Stimulated activated CD4-positive, alpha-beta T cell treated with anti-CD3 and anti-CD28 coated beads, Interleukin-15, amount 100 ng/mL, for 1 hour (primary cell): ENCODE measurements at regions not wholly inside any gene's neighbourhood (a gene's known extent, or its start where the extent isn't known, plus 50 kb on each side); places are given as distances from the start of the nearest gene placed in this dataset.
"Not testable (repeated sequence)": the region's sequence is repeated elsewhere in the genome, so short reads cannot be mapped to it uniquely, and the experiment has no call there.

Experiments used
- DNase-seq, 2 donors: peaks; one replicate each; pipeline ENCODE4 v3.0.0-alpha.2; 2020; ENCODE audit warnings: low read depth in 1 of 2, low spot score in 1 of 2

GRCh38 chr1:224529844-224530243 lies 86.3 kb upstream of the CNIH3 start:
- DNase-seq = no peak

- no peak for DNase-seq
Measured at GRCh38 chr1:224533517-224533916, 82.6 kb upstream of the CNIH3 start.

GRCh38 chr1:224534731-224535130 lies 81.4 kb upstream of the CNIH3 start:
- DNase-seq = no peak

- DNase-seq = no peak
Measured at GRCh38 chr1:224535641-224536040, 80.5 kb upstream of the CNIH3 start.

GRCh38 chr1:224539971-224540370 lies 76.1 kb upstream of the CNIH3 start:
- DNase-seq = no peak

- no peak for DNase-seq
Measured at GRCh38 chr1:224540535-224540934, 75.6 kb upstream of the CNIH3 start.

- DNase-seq = no peak
Measured at GRCh38 chr1:224541072-224541790, 74.9 kb upstream of the CNIH3 start.

GRCh38 chr1:224541901-224542630 lies 74.1 kb upstream of the CNIH3 start:
- no peak for DNase-seq

- no peak for DNase-seq
Measured at GRCh38 chr1:224542783-224543440, 73.2 kb upstream of the CNIH3 start.

GRCh38 chr1:224543453-224543852 lies 72.7 kb upstream of the CNIH3 start:
- DNase-seq = no peak

GRCh38 chr1:224544346-224545110 lies 71.6 kb upstream of the CNIH3 start:
- no peak for DNase-seq

- DNase-seq = no peak
Measured at GRCh38 chr1:224545571-224545970, 70.5 kb upstream of the CNIH3 start.

- no peak for DNase-seq
Measured at GRCh38 chr1:224548676-224549075, 67.4 kb upstream of the CNIH3 start.

GRCh38 chr1:224551189-224551588 lies 64.9 kb upstream of the CNIH3 start:
- DNase-seq = not testable (repeated sequence)

GRCh38 chr1:224554056-224554455 lies 62.1 kb upstream of the CNIH3 start:
- no peak for DNase-seq

- DNase-seq = no peak
Measured at GRCh38 chr1:224554620-224555259, 61.4 kb upstream of the CNIH3 start.

- no peak for DNase-seq
Measured at GRCh38 chr1:224558904-224559303, 57.2 kb upstream of the CNIH3 start.

- no peak for DNase-seq
Measured at GRCh38 chr1:224559981-224560728, 56.0 kb upstream of the CNIH3 start.

GRCh38 chr1:224562881-224563280 lies 53.2 kb upstream of the CNIH3 start:
- DNase-seq = not testable (repeated sequence)

GRCh38 chr1:224563666-224564065 lies 52.5 kb upstream of the CNIH3 start:
- DNase-seq = no peak
